HG03135 (cell line): ENCODE measurements at regions not wholly inside any gene's neighbourhood (a gene's known extent, or its start where the extent isn't known, plus 50 kb on each side); places are given as distances from the start of the nearest gene placed in this dataset.

Experiments used
- ATAC-seq: cut with Tn5 transposase; IDR thresholded peaks from one replicate; pipeline ENCODE4 v1.9.1; 2021; ENCODE audit warnings: mild to moderate bottlenecking, moderate library complexity; ENCODE audit not compliant: unreplicated experiment

DNA sequence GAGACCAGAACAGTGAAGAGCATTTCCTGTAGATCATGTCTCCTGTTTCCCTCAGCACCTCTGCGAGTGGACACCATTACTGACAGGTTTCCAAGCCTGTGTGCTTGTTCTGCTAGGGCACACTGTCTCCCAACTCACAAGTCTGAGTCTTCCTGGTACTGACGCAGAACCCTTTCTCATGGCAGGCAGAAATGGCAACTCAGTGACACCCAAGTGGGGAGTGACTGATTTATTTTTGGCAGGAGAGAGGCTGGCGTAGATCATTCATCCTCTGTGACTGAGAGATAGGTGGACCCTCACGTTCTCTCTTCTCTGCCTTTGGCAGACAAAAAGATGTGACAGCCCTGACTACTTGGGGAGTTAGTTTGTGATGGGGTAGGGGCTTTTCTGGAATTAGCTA, 183.4 kb downstream of the RFC3 start:
- no peak for ATAC-seq

DNA sequence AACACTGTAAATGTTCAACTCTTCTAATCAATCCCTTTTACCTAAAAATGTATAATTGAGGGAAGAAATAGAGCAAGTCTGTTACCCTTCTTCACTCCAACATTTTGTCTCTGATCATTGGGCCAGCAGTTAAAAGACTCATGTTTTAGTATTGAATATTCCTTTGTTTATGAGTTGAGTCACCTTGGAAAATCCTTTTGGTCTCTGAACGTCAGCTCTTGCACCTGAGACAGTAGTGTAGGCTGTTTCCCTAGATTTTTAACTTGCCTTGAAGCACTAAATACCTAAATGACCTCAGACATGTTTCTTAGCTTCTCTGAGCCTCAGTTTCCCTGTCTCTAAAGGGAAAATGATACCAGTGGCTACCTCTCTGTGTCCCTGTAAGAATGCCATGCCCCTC, 184.2 kb downstream of the RFC3 start:
- ATAC-seq = no peak

GRCh38 chr13:34002924-34003323, 185.0 kb downstream of the RFC3 start:
- no peak for ATAC-seq

DNA sequence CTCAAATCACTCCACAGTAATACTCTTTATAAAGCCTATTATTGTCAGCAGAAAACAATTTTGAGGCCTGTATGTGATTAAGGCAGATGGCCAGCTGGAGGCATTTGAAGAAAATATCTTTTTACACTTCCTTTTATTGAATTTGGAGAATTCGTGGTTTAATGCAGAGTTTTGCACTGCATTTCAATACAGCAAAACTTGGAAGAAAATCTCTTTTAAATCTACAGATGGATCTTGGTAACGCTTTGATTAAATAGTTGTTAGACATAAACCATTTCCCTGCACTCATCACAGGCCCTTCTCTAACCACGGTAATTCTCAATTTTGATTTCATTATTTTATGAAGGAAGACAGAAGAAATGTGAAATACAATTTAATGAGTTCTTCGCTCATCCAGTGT, 185.7 kb downstream of the RFC3 start:
- ATAC-seq = no peak

- no peak for ATAC-seq
Observed at GRCh38 chr13:34004676-34005075, 186.7 kb downstream of the RFC3 start.

DNA sequence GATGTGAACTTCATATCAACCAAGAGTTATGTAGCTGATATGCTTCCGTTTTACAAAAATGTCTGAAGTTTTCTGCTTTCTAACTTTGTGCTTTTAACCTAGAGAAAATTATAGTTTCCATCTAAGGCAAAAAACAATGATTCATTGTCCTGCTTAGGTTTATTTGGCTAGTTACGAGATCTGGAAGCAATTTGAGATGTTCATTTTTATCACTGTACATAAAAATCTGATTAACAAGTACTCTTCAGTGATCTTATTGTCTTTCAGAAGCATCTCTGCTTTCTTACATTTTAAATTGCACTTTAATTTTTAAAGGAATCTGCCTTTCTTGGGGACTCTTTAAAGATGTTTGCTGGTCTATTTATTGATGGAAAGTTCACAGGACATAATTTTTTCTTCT, 188.1 kb downstream of the RFC3 start:
- ATAC-seq = no peak

DNA sequence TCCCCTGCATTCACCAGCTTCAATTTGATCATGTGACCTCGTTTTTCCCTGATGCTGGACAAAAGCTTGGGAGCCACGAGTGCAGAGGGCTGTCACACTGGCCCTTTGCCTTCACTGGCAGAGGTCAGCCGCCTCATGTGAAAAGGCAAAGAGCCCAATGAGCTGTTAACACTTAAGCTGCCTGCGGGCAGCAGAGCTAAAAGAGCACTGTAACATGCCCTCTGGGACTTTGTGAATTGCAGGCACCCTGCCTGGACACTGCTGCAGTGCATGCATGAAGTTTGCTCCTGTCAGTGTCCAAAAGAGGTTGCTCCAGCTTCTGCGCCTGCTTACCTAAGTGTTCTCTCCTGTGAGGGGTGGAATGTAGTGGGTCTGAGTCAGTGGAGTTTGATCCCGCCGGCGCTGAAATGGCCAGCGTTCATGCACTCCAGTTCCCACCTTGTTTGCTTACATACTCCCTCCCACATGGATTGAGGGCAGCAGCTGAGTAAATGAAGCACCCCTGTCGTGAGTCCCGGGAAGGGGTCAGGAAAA, 193.7 kb downstream of the RFC3 start:
- ATAC-seq = no peak

GRCh38 chr13:34012382-34012781, 194.4 kb downstream of the RFC3 start:
- no peak for ATAC-seq

DNA sequence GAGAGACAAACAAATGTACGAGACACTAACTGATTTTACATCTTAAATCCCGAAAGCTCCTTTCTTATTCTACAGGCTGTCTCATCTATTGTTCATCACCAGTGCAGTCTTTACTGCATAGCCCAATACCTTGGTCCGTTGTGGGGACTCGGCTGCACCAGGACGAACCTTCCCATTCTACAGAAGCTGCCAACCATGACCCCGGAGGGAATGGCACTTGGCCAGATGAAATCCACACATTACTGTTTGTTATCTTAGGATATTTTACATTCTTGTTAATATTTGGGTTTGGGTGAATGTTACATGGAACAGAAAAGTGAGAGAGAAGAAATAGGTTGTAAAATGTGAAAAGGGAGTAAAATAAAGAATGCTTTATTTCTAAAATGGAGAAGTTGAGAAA, 195.1 kb downstream of the RFC3 start:
- ATAC-seq = no peak

DNA sequence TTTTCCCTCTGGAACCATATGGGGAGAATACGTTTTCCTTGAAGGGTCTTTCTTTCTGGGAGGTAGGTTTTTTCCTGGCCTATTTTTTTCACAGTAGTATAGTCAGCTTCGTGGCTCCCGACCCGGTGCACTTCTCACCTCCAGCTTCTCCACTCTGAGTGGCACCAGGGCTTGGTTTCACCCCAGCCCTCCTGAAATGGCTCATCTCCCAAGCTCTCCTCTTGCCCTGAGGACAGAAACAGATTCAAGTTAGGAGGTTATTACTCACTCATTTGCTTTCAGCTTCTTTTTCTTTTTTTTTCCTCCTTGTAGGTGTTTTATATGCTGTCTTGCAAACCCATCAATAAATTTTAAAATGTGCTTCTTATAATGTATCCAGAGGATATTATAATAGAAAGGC, 199.3 kb downstream of the RFC3 start:
- no peak for ATAC-seq

- ATAC-seq = no peak
Observed at GRCh38 chr13:34019870-34020269, 201.9 kb downstream of the RFC3 start.

DNA sequence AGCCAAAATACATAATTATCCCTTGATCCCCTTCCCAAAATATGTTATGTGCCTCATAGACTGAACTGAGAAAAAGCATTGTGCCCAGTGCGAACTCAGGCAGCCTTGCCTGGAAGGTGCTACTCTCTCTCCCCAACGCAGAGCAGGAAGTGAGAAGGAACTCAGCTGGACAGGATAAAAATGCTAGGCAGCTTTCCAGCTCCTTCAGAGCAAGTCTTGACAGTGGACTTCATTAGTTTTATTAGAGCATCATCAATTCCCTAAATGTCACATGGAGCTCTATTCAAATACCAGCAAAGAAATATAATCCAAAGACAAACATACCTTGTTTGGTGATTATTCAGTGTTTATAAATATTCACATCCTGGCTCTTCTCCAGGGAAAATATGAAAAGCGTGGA, 202.4 kb downstream of the RFC3 start:
- ATAC-seq = no peak

- no peak for ATAC-seq
Observed at GRCh38 chr13:34021619-34022018, 203.7 kb downstream of the RFC3 start.

DNA sequence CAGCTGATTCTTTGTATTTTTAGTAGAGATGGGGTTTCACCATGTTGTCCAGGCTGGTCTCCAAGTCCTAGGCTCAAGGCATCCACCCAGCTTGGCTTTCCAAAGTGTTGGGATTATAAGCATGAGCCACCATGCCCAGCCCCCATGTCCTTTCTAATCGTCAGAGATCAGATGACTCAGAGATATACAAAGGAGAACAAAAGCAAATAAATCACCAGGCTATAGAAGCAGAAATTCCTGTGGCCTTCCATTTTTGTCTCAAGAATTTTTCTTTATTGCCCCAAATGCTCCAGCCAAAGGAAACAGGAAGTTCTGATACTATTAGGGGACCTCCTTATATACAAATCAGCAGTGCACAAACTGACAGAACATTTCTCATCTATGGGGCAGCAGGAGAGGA, 207.8 kb downstream of the RFC3 start:
- ATAC-seq = no peak

GRCh38 chr13:34026308-34026707, 208.4 kb downstream of the RFC3 start:
- ATAC-seq = no peak

DNA sequence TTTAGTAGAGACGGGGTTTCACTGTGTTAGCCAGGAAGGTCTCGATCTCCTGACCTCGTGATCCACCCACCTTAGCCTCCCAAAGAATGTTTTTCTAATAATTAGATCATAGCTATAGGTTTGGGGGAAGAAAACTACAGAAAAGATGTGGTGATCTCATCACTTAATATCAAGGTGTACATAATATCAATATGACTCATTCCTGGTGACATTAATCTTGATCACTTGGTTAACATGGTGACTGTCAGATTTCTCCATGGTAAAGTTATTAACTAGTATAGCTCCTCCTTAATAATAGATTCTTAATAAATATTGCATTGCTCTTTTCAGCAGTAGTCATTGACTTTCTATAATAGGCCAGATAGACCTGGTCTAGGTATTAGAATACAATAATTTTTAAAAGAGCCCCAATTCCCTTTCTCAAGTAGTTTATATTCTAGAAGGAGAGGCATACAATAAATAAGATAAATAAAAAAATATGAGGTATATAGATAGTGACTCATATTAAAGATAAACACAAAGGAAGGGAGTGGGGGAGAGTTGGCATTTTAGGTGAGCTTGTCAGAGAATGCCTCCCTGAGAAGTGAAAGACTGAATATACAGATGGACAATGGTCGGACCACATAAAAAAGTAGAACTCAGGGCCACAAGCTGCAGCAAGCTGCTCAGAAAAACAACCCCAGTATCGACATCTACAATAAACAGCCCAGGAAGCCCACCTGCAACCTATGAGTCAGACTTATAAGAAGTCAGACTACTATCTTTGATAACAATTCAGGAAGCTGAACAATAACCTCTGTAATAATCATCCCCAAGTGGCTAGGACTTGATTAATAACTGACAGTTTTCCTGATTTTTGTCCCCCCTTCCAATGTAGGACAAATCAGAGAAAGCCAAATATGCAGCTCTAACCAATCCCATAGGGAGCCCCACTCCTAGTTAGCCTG, 210.8 kb downstream of the RFC3 start:
- no peak for ATAC-seq

DNA sequence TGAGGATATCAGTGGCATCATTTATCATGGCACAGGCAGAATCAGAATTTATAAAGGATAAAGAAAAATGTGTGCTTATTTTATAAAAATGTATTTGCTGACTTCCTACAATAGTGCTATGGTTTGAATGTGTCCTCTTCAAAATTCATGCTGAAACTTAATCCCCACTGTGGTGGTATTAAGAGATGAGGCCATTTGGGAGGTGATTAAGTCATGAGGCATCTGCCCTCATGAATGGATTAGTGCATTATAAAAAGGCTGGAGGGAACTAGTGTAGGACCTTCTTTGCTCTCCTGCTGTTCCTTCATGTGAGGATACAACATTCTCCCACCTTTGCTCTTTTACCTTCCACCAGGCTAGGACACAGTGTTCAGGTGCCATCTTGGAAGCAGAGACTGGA, 212.8 kb downstream of the RFC3 start:
- no peak for ATAC-seq

- ATAC-seq = no peak
Observed at GRCh38 chr13:34031610-34032009, 213.7 kb downstream of the RFC3 start.

- no peak for ATAC-seq
Observed at GRCh38 chr13:34034411-34034810, 216.5 kb downstream of the RFC3 start.

DNA sequence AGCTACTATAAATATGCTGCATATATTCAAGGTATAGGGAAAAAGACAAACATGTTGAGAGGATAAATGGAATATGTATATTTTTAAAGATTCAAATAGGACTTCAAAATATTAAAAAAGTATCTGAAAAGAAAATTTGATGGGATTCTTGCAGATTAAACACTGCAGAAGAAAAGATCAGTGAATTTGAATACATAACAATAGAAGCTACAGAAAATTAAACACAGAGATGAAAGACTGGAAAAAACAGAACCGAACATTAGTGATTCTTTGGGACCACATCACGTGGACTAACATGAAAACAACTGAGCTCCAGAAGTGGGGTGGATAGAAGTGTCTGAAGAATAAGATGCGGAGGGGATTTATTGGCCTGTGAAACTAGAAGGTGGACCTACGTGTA, 217.2 kb downstream of the RFC3 start:
- no peak for ATAC-seq

DNA sequence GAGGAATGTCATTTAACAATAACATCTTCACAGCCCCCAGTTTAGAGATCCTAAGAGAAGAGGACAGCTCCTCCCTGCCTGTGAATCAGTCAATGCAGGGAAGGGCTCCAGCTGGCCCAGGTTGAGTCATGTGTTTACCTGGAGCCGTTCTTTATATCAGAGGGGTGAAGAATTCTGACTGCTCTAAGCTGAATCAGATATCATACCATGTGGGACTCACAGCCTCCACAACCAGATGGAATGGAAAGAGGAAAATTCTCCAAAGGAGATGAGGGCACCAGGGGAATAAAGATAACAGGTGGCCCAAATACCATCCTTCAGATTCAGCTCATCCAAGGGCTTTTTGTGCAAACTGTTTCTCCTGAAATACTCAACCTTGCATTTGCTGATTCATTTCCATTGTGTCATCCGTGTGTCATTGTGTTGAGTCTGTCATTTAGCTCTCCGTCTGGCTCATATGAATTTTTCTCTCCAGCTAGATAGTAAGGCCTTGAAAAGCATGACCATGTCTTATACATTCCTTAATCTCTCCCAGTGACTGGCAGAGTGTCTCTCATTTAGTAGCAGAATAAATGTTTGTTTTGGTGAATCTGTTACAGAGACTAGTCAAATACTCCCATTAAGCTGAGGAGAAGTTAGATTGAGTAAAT, 217.9 kb downstream of the RFC3 start:
- ATAC-seq = no peak
